Lung (tissue), 11 donors: ENCODE measurements at regions not wholly inside any gene's neighbourhood (a gene's known extent, or its start where the extent isn't known, plus 50 kb on each side); places are given as distances from the start of the nearest gene placed in this dataset.

Experiments
- ATAC-seq: fragments of 200-7000 bp; cut with Tn5 transposase; one replicate; pipeline ENCODE4 v1.9.1; 2020; ENCODE audit warnings: moderate number of reproducible peaks; ENCODE audit not compliant: insufficient read depth, low FRiP score
- DNase-seq, 3 donors: peaks; one replicate each; pipeline ENCODE4 v3.0.0-alpha.2; 2013 to 2017
- H3K27ac ChIP-seq, 2 donors: one replicate each; pipeline ENCODE4 v1.5.1; 2013; ENCODE audit warnings: mild to moderate bottlenecking in 2 of 2, moderate library complexity in 2 of 2, control low read depth in 1 of 2, inconsistent platforms in 1 of 2, low read depth in 1 of 2, low read length in 1 of 2
- H3K27me3 ChIP-seq, 3 donors: one replicate each; pipeline ENCODE4 v1.5.1; 2013; ENCODE audit warnings: low read length in 2 of 3; ENCODE audit not compliant: control insufficient read depth in 3 of 3, insufficient read depth in 3 of 3
- H3K36me3 ChIP-seq, 4 donors: one replicate each; pipeline ENCODE4 v1.5.1; 2013; ENCODE audit warnings: low read length in 4 of 4, mild to moderate bottlenecking in 1 of 4, moderate library complexity in 1 of 4; ENCODE audit not compliant: control insufficient read depth in 4 of 4, insufficient read depth in 4 of 4
- H3K4me1 ChIP-seq, 5 donors: one replicate each; pipeline ENCODE4 v1.5.1; 2013; ENCODE audit warnings: low read length in 5 of 5, mild to moderate bottlenecking in 2 of 5, moderate library complexity in 1 of 5; ENCODE audit not compliant: control insufficient read depth in 5 of 5, insufficient read depth in 5 of 5
- H3K4me3 ChIP-seq: one replicate; pipeline ENCODE4 v1.5.1; 2013; ENCODE audit warnings: mild to moderate bottlenecking, control low read depth, moderate library complexity
- H3K9ac ChIP-seq, 2 donors: one replicate each; pipeline ENCODE4 v1.5.1; 2013; ENCODE audit warnings: low read length in 2 of 2, control low read depth in 1 of 2; ENCODE audit not compliant: insufficient read depth in 1 of 2
- H3K9me3 ChIP-seq, 4 donors: one replicate each; pipeline ENCODE4 v1.5.1; 2013; ENCODE audit warnings: low read length in 3 of 4, mild to moderate bottlenecking in 1 of 4, moderate library complexity in 1 of 4; ENCODE audit not compliant: control insufficient read depth in 4 of 4, insufficient read depth in 3 of 4
- CTCF ChIP-seq: IDR thresholded peaks from 2 replicates; pipeline ENCODE4 v1.5.1; 2012; ENCODE audit warnings: mild to moderate bottlenecking; ENCODE audit errors: control extremely low read depth, extremely low read depth
- WGBS, 2 donors: extraction: QIAGEN DNeasy Blood & Tissue Kit; methylation state at CpG; one replicate each; pipeline ENCODE4 v1.1.7; 2013; 5-methylcytosine and 5-hydroxymethylcytosine counted together
- donor health status: control.
- donor health status: control.
- donor health status: Bipolar disorder and iron deficiency.
- donor health status: healthy.
- donor health status: DM: yes; HTN: yes; CAD: no.

DNA sequence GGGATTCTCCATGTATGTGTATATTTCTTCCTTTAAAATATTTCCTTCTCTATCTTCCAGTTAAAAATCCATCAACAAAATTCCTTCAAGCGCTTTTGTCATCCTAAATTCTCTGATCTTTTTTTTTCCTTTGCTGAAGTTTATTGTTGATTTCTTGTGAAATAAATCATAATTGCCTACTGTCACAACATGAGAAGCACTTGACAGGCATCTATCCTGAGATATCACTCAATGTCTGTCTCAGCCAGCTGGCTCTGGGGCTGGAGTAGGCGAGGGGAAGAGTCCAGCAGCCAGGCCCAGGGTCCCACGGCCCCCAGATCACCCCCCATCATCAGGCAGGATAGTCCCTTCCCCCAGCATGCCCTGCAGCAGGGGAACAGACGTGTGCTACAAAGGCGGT lies 109.0 kb upstream of the TLE3 start:
- WGBS, 2 donors = 88% methylated on average over 5 of the region's 5 CpGs
- no peaks in the 10 kb centered on the region for H3K27me3 ChIP-seq
- DNase-seq = no peak
- no peak for ATAC-seq
- H3K9ac ChIP-seq = no peak overlapping the region
- no peaks in the 10 kb centered on the region for H3K36me3 ChIP-seq
- no peak overlapping the region for H3K27ac ChIP-seq
- no peaks in the 10 kb centered on the region for H3K9me3 ChIP-seq
- H3K4me1 ChIP-seq = no peaks in the 10 kb centered on the region
- no peak for TF ChIP-seq CTCF
- H3K4me3 ChIP-seq = no peak overlapping the region

- no peak overlapping the region for H3K27ac ChIP-seq
- H3K4me3 ChIP-seq = no peak overlapping the region
- H3K9me3 ChIP-seq = no peaks in the 10 kb centered on the region
- no peak for ATAC-seq
- no peak for TF ChIP-seq CTCF
- WGBS, 2 donors = 80 to 95% methylated on average over 1 of the region's 1 CpG
- peaks cover 0 to 14% (median 0%) of the 10 kb centered on the region in 5 donors for H3K4me1 ChIP-seq
- H3K9ac ChIP-seq = no peak overlapping the region
- no peaks in the 10 kb centered on the region for H3K36me3 ChIP-seq
- no peaks in the 10 kb centered on the region for H3K27me3 ChIP-seq
- DNase-seq = no peak
Measured at GRCh38 chr15:70204652-70205051, 106.9 kb upstream of the TLE3 start.

DNA sequence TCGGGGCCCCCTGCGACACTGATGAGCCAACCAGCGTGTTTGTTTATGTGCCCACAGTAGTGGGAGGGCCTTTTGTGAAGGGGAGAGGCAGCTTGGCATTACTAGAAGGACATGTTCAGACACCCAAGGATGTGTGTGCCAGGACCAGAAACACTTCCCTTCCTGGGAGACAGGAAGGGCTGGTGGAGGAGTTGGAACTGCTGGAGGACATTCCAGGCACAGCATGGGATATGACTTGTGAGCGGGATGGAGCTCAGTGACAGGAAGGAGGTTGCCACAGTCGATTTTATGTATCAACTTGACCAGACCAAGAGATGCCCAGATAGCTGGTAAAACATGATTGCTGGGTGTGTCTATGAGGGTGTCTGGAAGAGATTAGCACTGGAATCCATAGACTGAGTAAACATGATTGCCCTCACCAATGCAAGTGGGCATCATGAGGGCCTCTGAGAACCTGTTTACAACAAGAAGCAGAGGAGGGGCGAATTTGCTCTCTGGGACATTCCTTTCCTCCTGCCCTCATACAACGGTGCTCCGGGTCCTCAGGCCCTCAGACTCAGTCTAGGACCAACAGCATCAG lies 106.4 kb upstream of the TLE3 start:
- peaks cover 0 to 20% (median 0%) of the 10 kb centered on the region in 5 donors for H3K4me1 ChIP-seq
- H3K9me3 ChIP-seq = no peaks in the 10 kb centered on the region

More for the DNA sequence above, 106.4 kb upstream of the TLE3 start:
- ATAC-seq (no peak), DNase-seq (no peak)
- Histone ChIP-seq H3K27ac (no peak overlapping the region), H3K27me3 (no peaks in the 10 kb centered on the region), H3K36me3 (no peaks in the 10 kb centered on the region), H3K4me3 (no peak overlapping the region), H3K9ac (no peak overlapping the region)
- no peak for TF ChIP-seq CTCF
- WGBS, 2 donors = 83 to 96% methylated on average over 8 of the region's 8 CpGs
